Body of pancreas (tissue), 4 donors: ENCODE measurements at regions not wholly inside any gene's neighbourhood (a gene's known extent, or its start where the extent isn't known, plus 50 kb on each side); places are given as distances from the start of the nearest gene placed in this dataset.

Experiments used
- CTCF ChIP-seq, 7 experiments: fragments of 450-650 bp in 4 of 7; fragments of 200-600 bp in 3 of 7; sonication (generic) in 3 of 7; IDR thresholded peaks; one replicate each; pipeline ENCODE4 v1.5.1; 2016 to 2019; ENCODE audit warnings: antibody characterized with exemption in 7 of 7
- POLR2A ChIP-seq, 3 donors: fragments of 450-650 bp; IDR thresholded peaks; one replicate each; pipeline ENCODE4 v1.6.1; 2016; ENCODE audit warnings: antibody characterized with exemption in 3 of 3, mild to moderate bottlenecking in 2 of 3

GRCh38 chr16:86887416-86887815 is 309.1 kb downstream of the FOXL1 start:
- no peak for TF ChIP-seq CTCF (IDR thresholded peaks at IDR 0.05)
- TF ChIP-seq POLR2A (IDR thresholded peaks at IDR 0.05), result no peak
